ENCODE measurements at regions not wholly inside any gene's neighbourhood (a gene's known extent, or its start where the extent isn't known, plus 50 kb on each side); places are given as distances from the start of the nearest gene placed in this dataset.

- TF ChIP-seq RAD21 (IDR thresholded peaks at IDR 0.05; ENCODE audit: low read length) = no peak
- TF ChIP-seq SMC3 (IDR thresholded peaks at IDR 0.05; ENCODE audit: low read depth, low read length) = no peak
- no peak for TF ChIP-seq CTCF (conservative IDR thresholded peaks at IDR 0.05; ENCODE audit: low read depth, low read length)
- no peak for TF ChIP-seq RFX5 (IDR thresholded peaks at IDR 0.05; ENCODE audit: low read depth, low read length)
- no peak for TF ChIP-seq MAFK (IDR thresholded peaks at IDR 0.05; ENCODE audit: low read depth, low read length)
Observed at GRCh38 chr13:73656863-73657262, 477.3 kb downstream of the KLF12 start.
